LNCaP clone FGC (cell line): ENCODE measurements at regions not wholly inside any gene's neighbourhood (a gene's known extent, or its start where the extent isn't known, plus 50 kb on each side); places are given as distances from the start of the nearest gene placed in this dataset.

Source experiments
- DNase-seq: peaks from one replicate; pipeline ENCODE4 v3.0.0-alpha.2; 2011; ENCODE audit warnings: low read depth
- H3K4me3 ChIP-seq: 2 replicates; pipeline ENCODE4 v1.5.1; 2011; ENCODE audit warnings: mild to moderate bottlenecking, low read depth, low read length, control low read depth
- CTCF ChIP-seq: IDR thresholded peaks from 2 replicates; pipeline ENCODE4 v1.5.1; 2012; ENCODE audit warnings: mild to moderate bottlenecking; ENCODE audit not compliant: control insufficient read depth, insufficient read depth; ENCODE audit errors: extremely low read depth

GRCh38 chr1:98403963-98404480 is 257.5 kb upstream of the SNX7 start:
- TF ChIP-seq CTCF = no peak
- H3K4me3 ChIP-seq = no peak overlapping the region
- DNase-seq = no peak

GRCh38 chr1:98402860-98403259 is 258.7 kb upstream of the SNX7 start:
- TF ChIP-seq CTCF = no peak
- DNase-seq = no peak
- no peak overlapping the region for H3K4me3 ChIP-seq

GRCh38 chr1:98400446-98400845 is 261.1 kb upstream of the SNX7 start:
- no peak for TF ChIP-seq CTCF

GRCh38 chr1:98399218-98399617 is 262.3 kb upstream of the SNX7 start:
- no peak for DNase-seq
- TF ChIP-seq CTCF = no peak

More at GRCh38 chr1:98400446-98400845, 261.1 kb upstream of the SNX7 start:
- no peak for DNase-seq
- H3K4me3 ChIP-seq = no peak overlapping the region

GRCh38 chr1:98398649-98399048 is 262.9 kb upstream of the SNX7 start:
- no peak for DNase-seq
- TF ChIP-seq CTCF = no peak
- H3K4me3 ChIP-seq = no peak overlapping the region

More at GRCh38 chr1:98399218-98399617, 262.3 kb upstream of the SNX7 start:
- H3K4me3 ChIP-seq = no peak overlapping the region

- DNase-seq = no peak
- TF ChIP-seq CTCF = no peak
- H3K4me3 ChIP-seq = no peak overlapping the region
Measured at GRCh38 chr1:98398092-98398491, 263.4 kb upstream of the SNX7 start.

GRCh38 chr1:98393719-98394118 is 267.8 kb upstream of the SNX7 start:
- no peak for TF ChIP-seq CTCF
- peak; percentile 50 for DNase-seq
- H3K4me3 ChIP-seq = no peak overlapping the region
